HepG2 (cell line): ENCODE measurements at regions not wholly inside any gene's neighbourhood (a gene's known extent, or its start where the extent isn't known, plus 50 kb on each side); places are given as distances from the start of the nearest gene placed in this dataset.

Experiments
- ATAC-seq: fragments of 200-7000 bp; cut with Tn5 transposase; 3 replicates; pipeline ENCODE4 v1.9.1; 2020; ENCODE audit warnings: mild to moderate bottlenecking, moderate library complexity
- BruUV-seq: library from RNA; stranded (reverse); fragments of 400-500 nt; replicated peaks from 2 replicates; lab custom pipeline; 2021; lab: Mats Ljungman, UMichigan
- CTCF ChIA-PET: fragments of 300-600 bp; formaldehyde crosslinking; extraction: SDS; loops from one replicate; lab custom pipeline; 2021; ENCODE audit warnings: low total read pairs, inconsistent platforms, low intra/inter-chr PET ratio; lab: Yijun Ruan, JAX
- POLR2A ChIA-PET: fragments of 350-600 bp; sonication (Branson Sonifier 250); formaldehyde crosslinking; loops from one replicate; lab custom pipeline; 2020; ENCODE audit warnings: antibody characterized with exemption, inconsistent platforms; lab: Yijun Ruan, JAX
- DNase-seq: peaks from one replicate; pipeline ENCODE4 v3.0.0-alpha.2; 2015; ENCODE audit warnings: low spot score
- FAIRE-seq: peaks from 3 replicates; lab custom pipeline; 2011; peaks lifted over from hg19 to GRCh38; lab: Jason Lieb, UNC
- H2AFZ ChIP-seq: one replicate; pipeline ENCODE4 v1.6.1; 2011; ENCODE audit warnings: low read length, inconsistent platforms
- H3K27ac ChIP-seq: fragments of 300-600 bp; 3 replicates; pipeline ENCODE4 v1.8.0; 2011; ENCODE audit warnings: mixed run types, mild to moderate bottlenecking, mixed read lengths, low read length, inconsistent platforms; ENCODE audit not compliant: insufficient read depth; ENCODE audit errors: extremely low read length
- H3K27me3 ChIP-seq, 2 experiments: fragments of 200-600 bp in 1 of 2; 2 replicates in 1 of 2; 3 replicates in 1 of 2; pipeline versions ENCODE4 v1.6.0 to v1.8.0; 2011; ENCODE audit warnings: low read length in 2 of 2, mild to moderate bottlenecking in 2 of 2, moderate library complexity in 2 of 2, inconsistent platforms in 1 of 2; ENCODE audit not compliant: insufficient read depth in 2 of 2, control insufficient read depth in 1 of 2
- H3K36me3 ChIP-seq, 2 experiments: fragments of 200-600 bp in 1 of 2; replicated peaks in 1 of 2; 2 replicates in 1 of 2; 3 replicates in 1 of 2; pipeline versions ENCODE4 v1.5.1 to v1.8.0; 2011; ENCODE audit warnings: low read length in 2 of 2, inconsistent platforms in 1 of 2; ENCODE audit not compliant: insufficient read depth in 2 of 2, control insufficient read depth in 1 of 2
- H3K4me1 ChIP-seq: 2 replicates; pipeline ENCODE4 v1.5.1; 2012; ENCODE audit warnings: low read length, inconsistent platforms; ENCODE audit not compliant: insufficient read depth
- H3K4me2 ChIP-seq: 2 replicates; pipeline ENCODE4 v1.6.0; 2011; ENCODE audit warnings: low read depth, low read length, inconsistent platforms
- H3K4me3 ChIP-seq, 3 experiments: fragments of 200-600 bp in 1 of 3; sonication (generic), shearing (Covaris generic) in 1 of 3; replicated peaks in 1 of 3; 2 replicates each; pipeline ENCODE4 v1.5.1; 2011 to 2016; ENCODE audit warnings: low read length in 3 of 3, inconsistent platforms in 2 of 3, low read depth in 2 of 3, mild to moderate bottlenecking in 2 of 3, control low read depth in 1 of 3, mixed read lengths in 1 of 3; ENCODE audit not compliant: insufficient read depth in 1 of 3
- H3K79me2 ChIP-seq: one replicate; pipeline ENCODE4 v1.6.1; 2011; ENCODE audit warnings: low read length, inconsistent platforms; ENCODE audit not compliant: insufficient read depth
- H3K9ac ChIP-seq: 2 replicates; pipeline ENCODE4 v1.6.0; 2011; ENCODE audit warnings: mild to moderate bottlenecking, low read depth, low read length, inconsistent platforms; ENCODE audit not compliant: insufficient read depth
- H3K9me3 ChIP-seq: 2 replicates; pipeline ENCODE4 v1.5.1; 2012; ENCODE audit warnings: mild to moderate bottlenecking, low read length
- H4K20me1 ChIP-seq: 2 replicates; pipeline ENCODE4 v1.6.0; 2011; ENCODE audit warnings: inconsistent platforms, mild to moderate bottlenecking, low read length, moderate library complexity; ENCODE audit not compliant: insufficient read depth
- PCBP2 ChIP-seq: fragments of 200-400 bp; formaldehyde crosslinking; optimal IDR thresholded peaks from 2 replicates; pipeline ENCODE3; 2018; ENCODE audit warnings: low read length, low read depth; ENCODE audit not compliant: poor library complexity, severe bottlenecking
- RARG ChIP-seq: sonication (generic); formaldehyde crosslinking; IDR thresholded peaks from 2 replicates; pipeline ENCODE4 v1.4.0; 2020; ENCODE audit warnings: low read depth, mild to moderate bottlenecking, missing genetic modification reagents
- SP140L ChIP-seq: sonication (generic); formaldehyde crosslinking; IDR thresholded peaks from 2 replicates; pipeline ENCODE4 v1.4.0; 2020; ENCODE audit warnings: missing genetic modification reagents, borderline replicate concordance
- ZC3H13 ChIP-seq: sonication (generic); formaldehyde crosslinking; IDR thresholded peaks from 2 replicates; pipeline ENCODE4 v1.8.1; 2023; ENCODE audit warnings: mild to moderate bottlenecking, missing genetic modification reagents, moderate library complexity
- ZSCAN29 ChIP-seq: sonication (generic); formaldehyde crosslinking; conservative IDR thresholded peaks from 2 replicates; pipeline ENCODE4 v1.4.0; 2020; ENCODE audit warnings: mild to moderate bottlenecking, missing genetic modification reagents
- WGBS: methylation state at CpG from one replicate; pipeline ENCODE4 v1.1.6; 2017; ENCODE audit warnings: low lambda C conversion rate; 5-methylcytosine and 5-hydroxymethylcytosine counted together
- in situ Hi-C: cut with HindIII; loops from 2 replicates; pipeline ENCODE4 v1.10.0; 2017; ENCODE audit warnings: low pct_unique_long_range_greater_than_20kb; ENCODE audit not compliant: extremely low pct_ligation_motif_present
- intact Hi-C: fragments of 100-400 bp; cut with micrococcal nuclease; formaldehyde crosslinking; loops from one replicate; pipeline ENCODE4 v1.10.0; 2022; ENCODE audit not compliant: unreplicated experiment
- TF ChIP-seq, protein P1 (sequence below), 2 experiments: sonication (generic) in 1 of 2; formaldehyde crosslinking in 1 of 2; IDR thresholded peaks; 2 replicates each; pipeline versions ENCODE4 v1.4.0 to v1.6.1; 2018 to 2020; ENCODE audit warnings: missing genetic modification reagents in 2 of 2, borderline replicate concordance in 1 of 2, low read depth in 1 of 2, mild to moderate bottlenecking in 1 of 2, missing biosample characterization in 1 of 2
- TF ChIP-seq, protein P2 (sequence below): sonication (generic); formaldehyde crosslinking; IDR thresholded peaks from 2 replicates; pipeline ENCODE4 v1.4.0; 2020; ENCODE audit warnings: mild to moderate bottlenecking, missing genetic modification reagents
- TF ChIP-seq, protein P3 (sequence below): IDR thresholded peaks from 2 replicates; pipeline ENCODE4 v1.6.1; 2018; ENCODE audit warnings: missing genetic modification reagents, mild to moderate bottlenecking, missing compliant biosample characterization

DNA sequence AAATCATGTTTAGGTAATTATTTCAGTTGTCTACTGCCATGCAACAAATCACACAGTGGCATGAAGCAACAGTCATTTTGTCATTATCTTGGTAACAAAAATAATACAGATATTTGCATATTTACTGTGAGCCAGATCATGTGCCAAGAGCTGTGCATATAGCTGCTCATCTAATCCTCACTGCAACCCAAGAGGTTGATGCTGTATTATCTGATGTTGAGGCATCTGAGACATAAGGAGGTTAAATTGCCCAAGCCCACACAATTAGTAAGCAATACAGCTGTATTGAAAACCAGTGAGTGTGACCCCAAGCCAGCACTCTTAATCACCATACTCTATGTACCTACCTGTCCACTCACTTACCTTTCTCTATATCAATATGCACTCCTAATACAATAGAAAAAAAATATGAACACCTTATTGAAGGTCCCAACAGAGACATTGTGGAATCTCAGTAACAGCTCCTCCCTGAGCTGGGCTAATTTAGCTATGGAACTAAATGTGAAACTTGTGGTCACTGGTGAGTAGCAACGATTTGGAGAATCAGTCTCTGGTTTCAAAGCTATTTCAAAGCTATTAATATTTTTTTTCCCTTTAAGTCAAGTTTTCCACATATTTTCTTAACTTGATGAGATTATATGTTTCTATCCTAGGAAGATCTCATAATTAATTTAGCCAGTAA is 185.2 kb downstream of the KLF12 start:
- Histone ChIP-seq H2AFZ (no peak overlapping the region), H3K4me2 (no peak overlapping the region), H3K9me3 (no peaks in the 10 kb centered on the region), H3K36me3 (no peaks in the 10 kb centered on the region), H3K27me3 (no peaks in the 10 kb centered on the region), H3K27ac (no peak overlapping the region), H3K4me3 (no peak overlapping the region), H3K4me1 (no peaks in the 10 kb centered on the region), H4K20me1 (no peaks in the 10 kb centered on the region), H3K9ac (no peak overlapping the region), H3K79me2 (no peaks in the 10 kb centered on the region)
- no TSS peak for BruUV-seq
- ChIA-PET CTCF (no interaction called here), POLR2A (no interaction called here)
- no peak for FAIRE-seq
- no peak for TF ChIP-seq ZC3H13 (CRISPR knock-in tag)
- no peak for TF ChIP-seq RARG (CRISPR knock-in tag)
- TF ChIP-seq, protein P1, sequence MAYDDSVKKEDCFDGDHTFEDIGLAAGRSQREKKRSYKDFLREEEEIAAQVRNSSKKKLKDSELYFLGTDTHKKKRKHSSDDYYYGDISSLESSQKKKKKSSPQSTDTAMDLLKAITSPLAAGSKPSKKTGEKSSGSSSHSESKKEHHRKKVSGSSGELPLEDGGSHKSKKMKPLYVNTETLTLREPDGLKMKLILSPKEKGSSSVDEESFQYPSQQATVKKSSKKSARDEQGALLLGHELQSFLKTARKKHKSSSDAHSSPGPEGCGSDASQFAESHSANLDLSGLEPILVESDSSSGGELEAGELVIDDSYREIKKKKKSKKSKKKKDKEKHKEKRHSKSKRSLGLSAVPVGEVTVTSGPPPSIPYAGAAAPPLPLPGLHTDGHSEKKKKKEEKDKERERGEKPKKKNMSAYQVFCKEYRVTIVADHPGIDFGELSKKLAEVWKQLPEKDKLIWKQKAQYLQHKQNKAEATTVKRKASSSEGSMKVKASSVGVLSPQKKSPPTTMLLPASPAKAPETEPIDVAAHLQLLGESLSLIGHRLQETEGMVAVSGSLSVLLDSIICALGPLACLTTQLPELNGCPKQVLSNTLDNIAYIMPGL (CRISPR knock-in tag; IDR thresholded peaks at IDR 0.05; ENCODE audit: borderline replicate concordance in 1 of 2, low read depth in 1 of 2): no peak
- TF ChIP-seq, protein P2, sequence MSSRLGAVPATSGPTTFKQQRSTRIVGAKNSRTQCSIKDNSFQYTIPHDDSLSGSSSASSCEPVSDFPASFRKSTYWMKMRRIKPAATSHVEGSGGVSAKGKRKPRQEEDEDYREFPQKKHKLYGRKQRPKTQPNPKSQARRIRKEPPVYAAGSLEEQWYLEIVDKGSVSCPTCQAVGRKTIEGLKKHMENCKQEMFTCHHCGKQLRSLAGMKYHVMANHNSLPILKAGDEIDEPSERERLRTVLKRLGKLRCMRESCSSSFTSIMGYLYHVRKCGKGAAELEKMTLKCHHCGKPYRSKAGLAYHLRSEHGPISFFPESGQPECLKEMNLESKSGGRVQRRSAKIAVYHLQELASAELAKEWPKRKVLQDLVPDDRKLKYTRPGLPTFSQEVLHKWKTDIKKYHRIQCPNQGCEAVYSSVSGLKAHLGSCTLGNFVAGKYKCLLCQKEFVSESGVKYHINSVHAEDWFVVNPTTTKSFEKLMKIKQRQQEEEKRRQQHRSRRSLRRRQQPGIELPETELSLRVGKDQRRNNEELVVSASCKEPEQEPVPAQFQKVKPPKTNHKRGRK (CRISPR knock-in tag): no peak
- no peak for TF ChIP-seq SP140L (CRISPR knock-in tag)
- TF ChIP-seq PCBP2: no peak
- TF ChIP-seq, protein P3, sequence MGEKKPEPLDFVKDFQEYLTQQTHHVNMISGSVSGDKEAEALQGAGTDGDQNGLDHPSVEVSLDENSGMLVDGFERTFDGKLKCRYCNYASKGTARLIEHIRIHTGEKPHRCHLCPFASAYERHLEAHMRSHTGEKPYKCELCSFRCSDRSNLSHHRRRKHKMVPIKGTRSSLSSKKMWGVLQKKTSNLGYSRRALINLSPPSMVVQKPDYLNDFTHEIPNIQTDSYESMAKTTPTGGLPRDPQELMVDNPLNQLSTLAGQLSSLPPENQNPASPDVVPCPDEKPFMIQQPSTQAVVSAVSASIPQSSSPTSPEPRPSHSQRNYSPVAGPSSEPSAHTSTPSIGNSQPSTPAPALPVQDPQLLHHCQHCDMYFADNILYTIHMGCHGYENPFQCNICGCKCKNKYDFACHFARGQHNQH (CRISPR knock-in tag): no peak
- no peak for TF ChIP-seq ZSCAN29 (CRISPR knock-in tag)
- no peak for DNase-seq
- intact Hi-C loops (no loop called here), in situ Hi-C loops (no loop called here)
- no peak for ATAC-seq
- WGBS: 18% methylated on average over 1 of the region's 1 CpG
